ENCODE measurements at regions not wholly inside any gene's neighbourhood (a gene's known extent, or its start where the extent isn't known, plus 50 kb on each side); places are given as distances from the start of the nearest gene placed in this dataset.
"Not testable (repeated sequence)": the region's sequence is repeated elsewhere in the genome, so short reads cannot be mapped to it uniquely, and the experiment has no call there.

- DNase-seq (ENCODE audit: low read depth): no peak
Observed at GRCh38 chrX:55142206-55142918, 53.5 kb downstream of the PAGE2 start.

GRCh38 chrX:55142919-55143310, 54.1 kb downstream of the PAGE2 start:
- no peak for DNase-seq (ENCODE audit: low read depth)

GRCh38 chrX:55143621-55144020, 54.8 kb downstream of the PAGE2 start:
- no peak for DNase-seq (ENCODE audit: low read depth)

GRCh38 chrX:55144697-55145096, 55.9 kb downstream of the PAGE2 start:
- no peak for DNase-seq (ENCODE audit: low read depth)

GRCh38 chrX:55149242-55149641, 60.4 kb downstream of the PAGE2 start:
- no peak for DNase-seq (ENCODE audit: low read depth)

GRCh38 chrX:55151199-55151598, 62.4 kb downstream of the PAGE2 start:
- no peak for DNase-seq (ENCODE audit: low read depth)

GRCh38 chrX:55159551-55159950, 60.6 kb upstream of the PAGE5 start:
- no peak for DNase-seq (ENCODE audit: low read depth)

- DNase-seq (ENCODE audit: low read depth): peak; percentile 72
Observed at GRCh38 chrX:55160685-55161552, 59.2 kb upstream of the PAGE5 start.

- DNase-seq (ENCODE audit: low read depth): no peak
Observed at GRCh38 chrX:55161581-55161980, 58.6 kb upstream of the PAGE5 start.

GRCh38 chrX:55163171-55163570, 57.0 kb upstream of the PAGE5 start:
- no peak for DNase-seq (ENCODE audit: low read depth)

- not testable (repeated sequence) for DNase-seq (ENCODE audit: low read depth)
Observed at GRCh38 chrX:55165026-55165425, 55.1 kb upstream of the PAGE5 start.

- DNase-seq (ENCODE audit: low read depth): no peak
Observed at GRCh38 chrX:55167124-55167803, 52.9 kb upstream of the PAGE5 start.

GRCh38 chrX:55167901-55168300, 52.2 kb upstream of the PAGE5 start:
- no peak for DNase-seq (ENCODE audit: low read depth)

- DNase-seq (ENCODE audit: low read depth): no peak
Observed at GRCh38 chrX:55169782-55170181, 50.4 kb upstream of the PAGE5 start.
